A549 (cell line): ENCODE measurements at regions not wholly inside any gene's neighbourhood (a gene's known extent, or its start where the extent isn't known, plus 50 kb on each side); places are given as distances from the start of the nearest gene placed in this dataset.

ENCODE experiments used
- CBX2 ChIP-seq: fragments of 200-600 bp; sonication (generic); IDR thresholded peaks from 2 replicates; pipeline ENCODE4 v1.6.1; 2016; ENCODE audit warnings: low read depth, mild to moderate bottlenecking, borderline replicate concordance
- CEBPB ChIP-seq, 2 experiments: fragments of >200 bp in 1 of 2; sonication (Bioruptor Twin) in 1 of 2; formaldehyde crosslinking in 1 of 2; IDR thresholded peaks; 2 replicates each; pipeline ENCODE4 v1.6.1; 2012 to 2016
- CTCF ChIP-seq: fragments of >200 bp; sonication (Bioruptor Twin); formaldehyde crosslinking; IDR thresholded peaks from 3 replicates; pipeline ENCODE4 v1.5.1; 2016
- EHMT2 ChIP-seq: fragments of 200-600 bp; sonication (generic); IDR thresholded peaks from 2 replicates; pipeline ENCODE4 v1.6.1; 2016; ENCODE audit warnings: antibody characterized with exemption, low read depth, mild to moderate bottlenecking, moderate library complexity
- ELK1 ChIP-seq: fragments of 150-350 bp; IDR thresholded peaks from 2 replicates; pipeline ENCODE4 v1.6.1; 2014; ENCODE audit warnings: low read depth, mild to moderate bottlenecking, low read length
- EP300 ChIP-seq, 2 experiments: fragments of >200 bp; sonication (Bioruptor Twin); formaldehyde crosslinking; IDR thresholded peaks; 2 replicates in 1 of 2; 3 replicates in 1 of 2; pipeline ENCODE4 v1.6.1; 2016 to 2017
- KDM1A ChIP-seq: fragments of 200-600 bp; sonication (generic); IDR thresholded peaks from 2 replicates; pipeline ENCODE4 v1.6.1; 2016; ENCODE audit warnings: low read depth, mild to moderate bottlenecking
- NFE2L2 ChIP-seq: fragments of 150-350 bp; conservative IDR thresholded peaks from 2 replicates; pipeline ENCODE4 v1.6.1; 2014; ENCODE audit warnings: low read length
- POLR2A ChIP-seq: IDR thresholded peaks from 2 replicates; pipeline ENCODE4 v1.6.1; 2012; ENCODE audit warnings: mild to moderate bottlenecking, low read length
- ZFP36 ChIP-seq: fragments of 450-650 bp; IDR thresholded peaks from 2 replicates; pipeline ENCODE4 v1.6.1; 2014; ENCODE audit warnings: borderline replicate concordance; ENCODE audit not compliant: partially characterized antibody
- TF ChIP-seq, protein P1 (sequence below): IDR thresholded peaks from 2 replicates; pipeline ENCODE4 v1.6.1; 2012; ENCODE audit warnings: low read depth, borderline replicate concordance

- TF ChIP-seq CTCF (no peak), ELK1 (no peak), ZFP36 (no peak), KDM1A (no peak), CBX2 (no peak), POLR2A (no peak), NFE2L2 (no peak), EP300 (IDR thresholded peaks at IDR 0.05) (no peak), CEBPB (IDR thresholded peaks at IDR 0.05) (no peak), EHMT2 (no peak)
- TF ChIP-seq, protein P1, sequence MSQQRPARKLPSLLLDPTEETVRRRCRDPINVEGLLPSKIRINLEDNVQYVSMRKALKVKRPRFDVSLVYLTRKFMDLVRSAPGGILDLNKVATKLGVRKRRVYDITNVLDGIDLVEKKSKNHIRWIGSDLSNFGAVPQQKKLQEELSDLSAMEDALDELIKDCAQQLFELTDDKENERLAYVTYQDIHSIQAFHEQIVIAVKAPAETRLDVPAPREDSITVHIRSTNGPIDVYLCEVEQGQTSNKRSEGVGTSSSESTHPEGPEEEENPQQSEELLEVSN: no peak
Measured at GRCh38 chr11:91495837-91496236, 728.8 kb upstream of the FAT3 start.
